MCF 10A (cell line): ENCODE measurements at regions not wholly inside any gene's neighbourhood (a gene's known extent, or its start where the extent isn't known, plus 50 kb on each side); places are given as distances from the start of the nearest gene placed in this dataset.
A peak's percentile ranks its signal among the peaks of the same experiment; 100 is the strongest.

Source experiments
- BruUV-seq: library from RNA; stranded (reverse); fragments of 400-500 nt; replicated peaks from 2 replicates; lab custom pipeline; 2021; lab: Mats Ljungman, UMichigan
- CTCF ChIA-PET: fragments of 300-600 bp; sonication (Branson Sonifier 250); formaldehyde crosslinking; extraction: SDS; loops from one replicate; lab custom pipeline; 2021; ENCODE audit warnings: antibody characterized with exemption, inconsistent platforms; lab: Yijun Ruan, JAX
- POLR2A ChIA-PET: fragments of 300-600, 350-650 bp; sonication (Branson Sonifier 250); formaldehyde crosslinking; extraction: SDS; loops from one replicate; lab custom pipeline; 2020; ENCODE audit warnings: antibody characterized with exemption, inconsistent platforms; lab: Yijun Ruan, JAX
- DNase-seq: peaks from one replicate; pipeline ENCODE4 v3.0.0-alpha.2; 2018; ENCODE audit not compliant: unreplicated experiment
- H3K27ac Mint-ChIP-seq: one replicate; pipeline ENCODE4 v1.8.0; 2022; ENCODE audit warnings: mild to moderate bottlenecking, low read depth, mixed read lengths; ENCODE audit not compliant: unreplicated experiment
- H3K27me3 Mint-ChIP-seq: one replicate; pipeline ENCODE4 v1.8.0; 2022; ENCODE audit warnings: mixed read lengths; ENCODE audit not compliant: insufficient read depth, unreplicated experiment
- H3K36me3 Mint-ChIP-seq: one replicate; pipeline ENCODE4 v1.8.0; 2022; ENCODE audit warnings: mild to moderate bottlenecking, moderate library complexity, mixed read lengths; ENCODE audit not compliant: insufficient read depth, unreplicated experiment
- H3K4me1 Mint-ChIP-seq: one replicate; pipeline ENCODE4 v1.8.0; 2022; ENCODE audit warnings: mixed read lengths; ENCODE audit not compliant: insufficient read depth, unreplicated experiment
- H3K4me3 Mint-ChIP-seq: one replicate; pipeline ENCODE4 v1.8.0; 2022; ENCODE audit warnings: mild to moderate bottlenecking, moderate library complexity, mixed read lengths; ENCODE audit not compliant: unreplicated experiment
- H3K9me3 Mint-ChIP-seq: one replicate; pipeline ENCODE4 v1.8.0; 2022; ENCODE audit warnings: mixed read lengths; ENCODE audit not compliant: unreplicated experiment
- intact Hi-C: fragments of 100-400 bp; cut with micrococcal nuclease; formaldehyde crosslinking; loops from 2 replicates; pipeline ENCODE4 v1.14.1; 2022
- TF ChIP-seq, protein P1 (sequence below): fragments of 200-600 bp; IDR thresholded peaks from one replicate; pipeline ENCODE4 v1.8.0; 2022; ENCODE audit warnings: antibody characterized with exemption, mild to moderate bottlenecking; ENCODE audit not compliant: unreplicated experiment

DNA sequence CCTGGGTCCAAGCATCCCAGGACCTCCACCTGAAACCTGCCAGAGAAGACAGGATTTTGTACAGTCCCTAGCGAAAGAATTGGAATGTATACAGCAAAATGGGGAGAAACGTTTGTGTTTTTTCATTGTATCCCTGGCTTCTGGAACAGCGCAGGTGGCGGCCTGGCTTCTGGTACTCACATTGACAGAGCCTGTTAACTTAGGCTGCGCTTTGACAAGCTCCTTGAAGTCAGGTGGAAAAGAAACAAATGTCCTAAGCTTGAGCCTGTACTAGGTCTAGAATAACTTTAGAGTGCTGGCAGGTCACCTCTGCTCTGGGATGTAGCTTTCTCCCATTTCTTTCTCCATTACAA is 343.7 kb upstream of the KLF3 start:
- no peak for DNase-seq
- Mint-ChIP-seq H3K4me1 (peaks cover 22% of the 10 kb centered on the region), H3K9me3 (no peaks in the 10 kb centered on the region), H3K36me3 (no peaks in the 10 kb centered on the region), H3K27ac (no peak overlapping the region), H3K4me3 (no peak overlapping the region), H3K27me3 (no peaks in the 10 kb centered on the region)
- TF ChIP-seq, protein P1, sequence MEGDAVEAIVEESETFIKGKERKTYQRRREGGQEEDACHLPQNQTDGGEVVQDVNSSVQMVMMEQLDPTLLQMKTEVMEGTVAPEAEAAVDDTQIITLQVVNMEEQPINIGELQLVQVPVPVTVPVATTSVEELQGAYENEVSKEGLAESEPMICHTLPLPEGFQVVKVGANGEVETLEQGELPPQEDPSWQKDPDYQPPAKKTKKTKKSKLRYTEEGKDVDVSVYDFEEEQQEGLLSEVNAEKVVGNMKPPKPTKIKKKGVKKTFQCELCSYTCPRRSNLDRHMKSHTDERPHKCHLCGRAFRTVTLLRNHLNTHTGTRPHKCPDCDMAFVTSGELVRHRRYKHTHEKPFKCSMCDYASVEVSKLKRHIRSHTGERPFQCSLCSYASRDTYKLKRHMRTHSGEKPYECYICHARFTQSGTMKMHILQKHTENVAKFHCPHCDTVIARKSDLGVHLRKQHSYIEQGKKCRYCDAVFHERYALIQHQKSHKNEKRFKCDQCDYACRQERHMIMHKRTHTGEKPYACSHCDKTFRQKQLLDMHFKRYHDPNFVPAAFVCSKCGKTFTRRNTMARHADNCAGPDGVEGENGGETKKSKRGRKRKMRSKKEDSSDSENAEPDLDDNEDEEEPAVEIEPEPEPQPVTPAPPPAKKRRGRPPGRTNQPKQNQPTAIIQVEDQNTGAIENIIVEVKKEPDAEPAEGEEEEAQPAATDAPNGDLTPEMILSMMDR: no peak
- ChIA-PET CTCF (interaction anchor here (0.7 to 7.1 kb wide), 20 partner anchors 10 to 424 kb away, joined by 3 to 64 read pairs (median 4); no protein-coding TSS in a partner anchor), POLR2A (interaction anchor here (0.6 to 12.4 kb wide), 12 partner anchors 8 to 408 kb away, joined by 3 to 192 read pairs (median 6); no protein-coding TSS in a partner anchor)
- no TSS peak for BruUV-seq
- intact Hi-C loops: loop anchor here (1.0 to 10.0 kb wide), 4 partner anchors 244 to 355 kb away; no protein-coding TSS in a partner anchor

DNA sequence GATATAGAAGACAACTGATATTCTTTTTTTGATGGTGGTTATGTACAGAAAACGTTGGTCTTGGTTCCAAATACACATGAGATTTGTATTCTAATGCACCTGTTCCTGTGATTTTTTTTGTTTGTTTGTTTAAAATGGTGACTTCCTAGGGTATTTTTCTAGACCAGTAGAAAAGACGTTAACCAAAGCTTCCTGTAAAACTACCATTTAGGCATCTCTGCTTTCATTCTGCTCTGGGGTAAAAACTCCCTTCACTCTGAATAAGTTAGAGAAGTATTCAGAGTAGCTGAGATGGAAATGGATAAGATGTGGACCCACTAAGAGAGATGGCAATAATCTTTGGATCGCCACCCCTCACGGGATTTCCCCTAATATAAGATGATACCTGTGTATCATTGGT is 343.2 kb upstream of the KLF3 start:
- POLR2A ChIA-PET: interaction anchor here (0.6 to 12.4 kb wide), 8 partner anchors 14 to 408 kb away, joined by 3 to 192 read pairs (median 6); no protein-coding TSS in a partner anchor
- no peak overlapping the region for H3K4me3 Mint-ChIP-seq

DNA sequence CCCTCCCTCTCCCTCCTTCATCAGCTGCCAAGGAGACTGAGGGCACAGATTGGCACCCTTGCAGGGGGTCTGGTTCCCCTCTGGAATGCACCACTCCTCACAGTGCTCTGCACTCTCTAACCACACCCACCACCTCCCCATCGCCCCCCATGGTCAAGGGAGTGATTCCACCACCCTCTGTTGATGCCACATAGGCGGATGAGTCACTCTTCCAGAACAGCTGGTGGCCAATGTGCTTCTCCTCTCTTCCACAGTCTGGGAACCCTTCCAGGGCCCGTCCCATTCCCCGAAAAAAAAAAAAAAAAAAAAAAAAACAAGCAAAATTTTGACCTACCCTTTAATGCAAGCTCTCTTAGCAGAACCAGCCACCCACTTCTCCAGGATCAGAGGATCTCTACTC is 341.3 kb upstream of the KLF3 start:
- Mint-ChIP-seq H3K36me3 (no peaks in the 10 kb centered on the region), H3K27ac (no peak overlapping the region), H3K4me1 (peaks cover 22% of the 10 kb centered on the region), H3K4me3 (no peak overlapping the region), H3K9me3 (no peaks in the 10 kb centered on the region), H3K27me3 (no peaks in the 10 kb centered on the region)
- POLR2A ChIA-PET: interaction anchor here (0.5 to 12.4 kb wide), 13 partner anchors 9 to 636 kb away, joined by 3 to 192 read pairs (median 3); no protein-coding TSS in a partner anchor
- TF ChIP-seq, protein P1: no peak
- BruUV-seq: no TSS peak
- CTCF ChIA-PET: interaction anchor here (0.6 to 7.1 kb wide), 14 partner anchors 9 to 364 kb away, joined by 3 to 64 read pairs (median 3); no protein-coding TSS in a partner anchor
- intact Hi-C loops: loop anchor here (10.0 kb wide), 2 partner anchors 242 to 282 kb away; no protein-coding TSS in a partner anchor
- DNase-seq: peak; percentile 93

More for the DNA sequence above, 343.2 kb upstream of the KLF3 start:
- no TSS peak for BruUV-seq
- Mint-ChIP-seq H3K36me3 (no peaks in the 10 kb centered on the region), H3K9me3 (no peaks in the 10 kb centered on the region), H3K4me1 (peaks cover 22% of the 10 kb centered on the region), H3K27ac (no peak overlapping the region), H3K27me3 (no peaks in the 10 kb centered on the region)
- intact Hi-C loops: loop anchor here (1.0 to 10.0 kb wide), 4 partner anchors 244 to 354 kb away; no protein-coding TSS in a partner anchor
- DNase-seq: no peak
- TF ChIP-seq, protein P1: no peak
- CTCF ChIA-PET: interaction anchor here (0.7 to 7.1 kb wide), 18 partner anchors 16 to 423 kb away, joined by 3 to 64 read pairs (median 3); no protein-coding TSS in a partner anchor

DNA sequence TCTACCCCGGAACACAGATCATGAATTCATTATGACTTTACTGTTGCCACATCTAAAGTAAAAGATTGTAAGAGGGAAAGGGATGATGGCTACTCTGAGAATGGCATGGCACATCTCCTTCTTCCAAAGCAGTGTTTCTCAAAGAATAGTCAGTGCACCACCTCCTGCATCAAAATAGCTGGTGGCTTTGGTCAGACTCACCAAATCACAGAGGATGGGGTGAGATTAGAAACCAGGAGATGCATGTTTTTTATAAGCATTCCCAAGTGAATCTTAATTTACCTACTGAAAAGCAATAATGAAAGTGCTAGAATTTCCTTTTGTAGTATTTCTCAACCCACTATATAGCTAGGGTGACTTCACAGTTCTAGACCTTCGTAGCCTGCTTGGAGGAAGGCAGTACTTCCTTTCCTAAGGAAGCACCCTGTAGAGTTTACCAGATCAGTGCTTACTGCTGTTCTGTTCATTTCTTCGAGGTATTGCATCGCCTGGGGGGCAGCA is 340.8 kb upstream of the KLF3 start:
- Mint-ChIP-seq H3K27ac (no peak overlapping the region), H3K36me3 (no peaks in the 10 kb centered on the region), H3K27me3 (no peaks in the 10 kb centered on the region), H3K4me1 (peaks cover 23% of the 10 kb centered on the region), H3K4me3 (no peak overlapping the region), H3K9me3 (no peaks in the 10 kb centered on the region)
- TF ChIP-seq, protein P1: no peak
- TSS peak; percentile 93 for BruUV-seq
- POLR2A ChIA-PET: interaction anchor here (0.5 to 12.4 kb wide), 11 partner anchors 9 to 637 kb away, joined by 3 to 192 read pairs (median 3); no protein-coding TSS in a partner anchor
- DNase-seq: peak; percentile 70
- intact Hi-C loops: loop anchor here (10.0 kb wide), 2 partner anchors 242 to 282 kb away; no protein-coding TSS in a partner anchor
- CTCF ChIA-PET: interaction anchor here (0.6 to 7.1 kb wide), 12 partner anchors 10 to 364 kb away, joined by 3 to 64 read pairs (median 4); no protein-coding TSS in a partner anchor
